RWPE2 (cell line): ENCODE measurements at regions not wholly inside any gene's neighbourhood (a gene's known extent, or its start where the extent isn't known, plus 50 kb on each side); places are given as distances from the start of the nearest gene placed in this dataset.
A peak's percentile ranks its signal among the peaks of the same experiment; 100 is the strongest.
"Not testable (repeated sequence)": the region's sequence is repeated elsewhere in the genome, so short reads cannot be mapped to it uniquely, and the experiment has no call there.

ENCODE experiments used
- ATAC-seq: fragments of 200-7000 bp; cut with Tn5 transposase; 3 replicates; pipeline ENCODE4 v1.9.1; 2021; ENCODE audit warnings: low read depth
- DNase-seq: peaks from one replicate; pipeline ENCODE4 v3.0.0-alpha.2; 2020; ENCODE audit warnings: low spot score
- H3K27ac ChIP-seq: fragments of 450-650 bp; 2 replicates; pipeline ENCODE4 v1.5.1; 2017; ENCODE audit warnings: mild to moderate bottlenecking; ENCODE audit not compliant: poor library complexity, severe bottlenecking
- H3K27me3 ChIP-seq: fragments of 250-450 bp; sonication (Bioruptor Pico); 2 replicates; pipeline ENCODE4 v1.5.1; 2021; ENCODE audit warnings: mild to moderate bottlenecking, moderate library complexity; ENCODE audit not compliant: insufficient read depth, poor library complexity, severe bottlenecking
- H3K36me3 ChIP-seq: fragments of 250-450 bp; sonication (Bioruptor Pico); 2 replicates; pipeline ENCODE4 v1.5.1; 2020; ENCODE audit warnings: low read depth, mild to moderate bottlenecking, moderate library complexity
- H3K4me1 ChIP-seq: fragments of 250-450 bp; sonication (Bioruptor Pico); 2 replicates; pipeline ENCODE4 v1.5.1; 2021; ENCODE audit warnings: mild to moderate bottlenecking, moderate library complexity; ENCODE audit not compliant: insufficient read depth, poor library complexity, severe bottlenecking
- H3K4me3 ChIP-seq: fragments of 250-450 bp; sonication (Bioruptor Pico); 2 replicates; pipeline ENCODE4 v1.5.1; 2021; ENCODE audit warnings: mild to moderate bottlenecking, moderate library complexity; ENCODE audit not compliant: severe bottlenecking
- H3K9me3 ChIP-seq: fragments of 250-450 bp; sonication (Bioruptor Pico); 2 replicates; pipeline ENCODE4 v1.5.1; 2021; ENCODE audit warnings: mild to moderate bottlenecking, moderate library complexity; ENCODE audit not compliant: severe bottlenecking
- TF ChIP-seq, protein P1 (sequence below): fragments of 450-650 bp; IDR thresholded peaks from one replicate; pipeline ENCODE4 v1.5.1; 2017; ENCODE audit warnings: mild to moderate bottlenecking, moderate library complexity; ENCODE audit not compliant: poor library complexity, severe bottlenecking

DNA sequence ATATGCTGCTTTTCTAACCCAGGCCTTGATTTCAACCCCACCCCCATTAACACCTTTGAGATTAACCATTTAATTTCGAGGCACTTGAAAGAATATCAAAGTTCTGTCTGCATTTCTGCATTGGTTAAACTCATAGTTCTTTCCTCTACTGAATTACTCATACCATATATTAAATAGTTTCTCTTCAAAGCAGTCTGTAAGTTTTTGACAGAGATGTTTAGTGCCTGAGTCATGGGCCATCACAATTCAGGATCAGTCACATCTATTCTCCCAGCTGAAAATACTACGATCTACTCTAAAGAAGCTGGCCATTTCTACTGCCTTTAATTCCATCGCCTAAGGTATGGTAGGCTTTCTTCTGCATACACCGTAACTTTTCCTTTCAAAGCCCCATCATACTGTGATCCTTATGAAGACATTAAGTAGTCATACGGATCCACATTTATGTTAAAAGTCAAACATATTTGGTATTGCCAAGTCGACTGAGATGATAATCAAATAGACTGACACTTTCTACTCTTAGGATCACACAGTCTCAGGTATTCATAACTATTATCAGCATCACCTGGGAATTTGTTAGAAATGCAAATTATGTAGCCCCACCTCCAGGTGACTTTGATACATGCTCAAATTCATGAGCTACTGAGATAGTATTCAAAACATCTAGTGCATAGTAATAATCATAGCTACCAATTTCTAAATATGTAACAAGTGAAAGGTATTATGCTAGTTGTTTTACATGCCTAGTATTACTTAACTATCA, 489.4 kb upstream of the IL12A start:
- no peak overlapping the region for H3K4me3 ChIP-seq
- H3K9me3 ChIP-seq = no peaks in the 10 kb centered on the region
- DNase-seq (no peak), ATAC-seq (peak; percentile 94)
- H3K27me3 ChIP-seq = no peaks in the 10 kb centered on the region
- TF ChIP-seq, protein P1, sequence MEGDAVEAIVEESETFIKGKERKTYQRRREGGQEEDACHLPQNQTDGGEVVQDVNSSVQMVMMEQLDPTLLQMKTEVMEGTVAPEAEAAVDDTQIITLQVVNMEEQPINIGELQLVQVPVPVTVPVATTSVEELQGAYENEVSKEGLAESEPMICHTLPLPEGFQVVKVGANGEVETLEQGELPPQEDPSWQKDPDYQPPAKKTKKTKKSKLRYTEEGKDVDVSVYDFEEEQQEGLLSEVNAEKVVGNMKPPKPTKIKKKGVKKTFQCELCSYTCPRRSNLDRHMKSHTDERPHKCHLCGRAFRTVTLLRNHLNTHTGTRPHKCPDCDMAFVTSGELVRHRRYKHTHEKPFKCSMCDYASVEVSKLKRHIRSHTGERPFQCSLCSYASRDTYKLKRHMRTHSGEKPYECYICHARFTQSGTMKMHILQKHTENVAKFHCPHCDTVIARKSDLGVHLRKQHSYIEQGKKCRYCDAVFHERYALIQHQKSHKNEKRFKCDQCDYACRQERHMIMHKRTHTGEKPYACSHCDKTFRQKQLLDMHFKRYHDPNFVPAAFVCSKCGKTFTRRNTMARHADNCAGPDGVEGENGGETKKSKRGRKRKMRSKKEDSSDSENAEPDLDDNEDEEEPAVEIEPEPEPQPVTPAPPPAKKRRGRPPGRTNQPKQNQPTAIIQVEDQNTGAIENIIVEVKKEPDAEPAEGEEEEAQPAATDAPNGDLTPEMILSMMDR = no peak
- H3K4me1 ChIP-seq = peaks cover 19% of the 10 kb centered on the region
- no peaks in the 10 kb centered on the region for H3K36me3 ChIP-seq
- H3K27ac ChIP-seq = peak overlapping the region; percentile 34

DNA sequence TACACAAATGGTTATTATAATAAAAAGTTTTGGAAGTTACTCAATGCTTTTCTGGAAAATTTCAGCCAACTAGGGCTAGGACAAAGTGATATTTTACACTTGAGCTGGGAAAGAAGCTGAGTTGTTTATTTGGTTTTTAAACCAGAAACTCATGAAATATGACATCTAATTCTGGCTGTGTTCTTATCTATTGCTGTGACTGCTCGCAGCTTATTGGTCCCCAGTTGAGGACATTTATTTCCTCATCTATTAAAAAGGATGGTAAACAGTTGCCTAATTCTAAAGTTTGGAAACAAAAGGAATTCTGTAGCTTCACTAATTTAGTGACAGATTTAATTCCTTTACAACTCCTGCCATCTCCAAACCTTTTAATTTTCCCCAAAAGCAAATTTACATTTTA, 487.6 kb upstream of the IL12A start:
- Histone ChIP-seq H3K36me3 (no peaks in the 10 kb centered on the region), H3K27me3 (no peaks in the 10 kb centered on the region), H3K27ac (no peak overlapping the region), H3K4me3 (no peak overlapping the region), H3K4me1 (peaks cover 19% of the 10 kb centered on the region), H3K9me3 (no peaks in the 10 kb centered on the region)
- TF ChIP-seq, protein P1 = no peak
- DNase-seq = no peak
- ATAC-seq = no peak

DNA sequence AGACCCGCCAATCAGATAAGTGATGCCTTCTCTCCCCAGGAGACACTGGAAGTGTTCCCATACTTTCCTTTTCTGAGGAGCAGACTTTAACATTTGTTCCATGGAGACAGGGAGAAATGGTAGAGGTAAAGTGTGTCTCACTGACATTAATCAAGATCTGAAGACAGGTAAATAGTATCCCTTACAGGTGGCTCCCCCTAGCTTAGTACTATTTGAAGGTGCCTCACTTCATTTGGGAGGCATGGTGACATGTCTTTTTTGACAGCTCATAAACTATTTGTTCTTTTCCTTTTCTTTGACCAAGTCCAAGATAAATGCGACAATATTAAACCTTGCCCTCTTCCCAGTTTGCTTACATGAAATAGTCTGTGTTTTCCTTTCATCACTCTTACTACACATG, 485.6 kb upstream of the IL12A start:
- Histone ChIP-seq H3K27me3 (no peaks in the 10 kb centered on the region), H3K36me3 (no peaks in the 10 kb centered on the region), H3K27ac (no peak overlapping the region), H3K4me1 (peaks cover 19% of the 10 kb centered on the region), H3K9me3 (no peaks in the 10 kb centered on the region), H3K4me3 (no peak overlapping the region)
- no peak for DNase-seq
- no peak for ATAC-seq
- TF ChIP-seq, protein P1 = no peak

DNA sequence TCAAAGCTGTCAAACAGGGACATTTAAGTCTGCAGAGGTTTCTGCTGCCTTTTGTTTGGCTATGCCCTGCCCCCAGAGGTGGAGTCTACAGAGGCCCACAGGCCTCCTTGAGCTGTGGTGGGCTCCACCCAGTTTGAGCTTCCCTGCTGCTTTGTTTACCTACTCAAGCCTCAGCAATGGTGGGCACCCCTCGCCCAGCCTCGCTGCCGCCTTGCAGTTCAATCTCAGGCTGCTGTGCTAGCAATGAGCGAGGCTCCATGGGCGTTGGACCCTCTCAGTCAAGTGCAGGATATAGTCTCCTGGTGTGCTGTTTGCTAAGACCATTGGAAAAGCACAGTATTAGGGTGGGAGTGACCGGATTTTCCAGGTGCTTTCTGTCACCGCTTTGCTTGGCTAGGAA, 477.6 kb upstream of the IL12A start:
- not testable (repeated sequence) for H3K36me3 ChIP-seq, H3K4me1 ChIP-seq, DNase-seq, H3K4me3 ChIP-seq, ATAC-seq, H3K27me3 ChIP-seq, H3K27ac ChIP-seq, H3K9me3 ChIP-seq

DNA sequence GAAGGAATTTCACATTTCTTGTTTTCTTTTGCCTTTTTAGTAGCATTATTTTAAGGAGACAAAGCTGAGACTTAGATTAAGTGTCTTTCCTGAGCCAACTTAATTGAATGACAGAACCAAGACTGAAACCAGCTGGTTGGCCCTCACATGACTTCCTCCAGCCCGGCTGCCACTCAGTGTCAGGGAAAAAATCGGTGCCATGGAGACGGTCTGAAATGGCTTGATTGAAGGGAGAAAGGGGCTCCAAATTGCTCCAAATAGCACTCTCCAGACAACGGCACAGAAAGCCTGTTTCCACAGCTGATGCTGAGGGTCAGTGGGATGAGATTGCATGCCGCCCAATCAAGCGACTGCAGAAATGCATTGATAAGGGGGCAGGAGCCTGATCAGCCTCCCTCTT, 475.2 kb upstream of the IL12A start:
- Histone ChIP-seq H3K27ac (no peak overlapping the region), H3K36me3 (no peaks in the 10 kb centered on the region), H3K9me3 (no peaks in the 10 kb centered on the region), H3K27me3 (no peaks in the 10 kb centered on the region), H3K4me3 (no peak overlapping the region), H3K4me1 (no peaks in the 10 kb centered on the region)
- ATAC-seq (no peak), DNase-seq (no peak)
- TF ChIP-seq, protein P1 = no peak
